Activated naive CD4-positive, alpha-beta T cell treated with anti-CD3 and anti-CD28 coated beads, Interleukin-2, amount 50 U/mL, for 16 hours (primary cell): ENCODE measurements at regions not wholly inside any gene's neighbourhood (a gene's known extent, or its start where the extent isn't known, plus 50 kb on each side); places are given as distances from the start of the nearest gene placed in this dataset.

Source experiments
- DNase-seq: peaks from one replicate; pipeline ENCODE4 v3.0.0-alpha.2; 2020

GRCh38 chr5:30108051-30108450, 1085.4 kb upstream of the CDH6 start:
- no peak for DNase-seq

GRCh38 chr5:30106596-30106995, 1086.9 kb upstream of the CDH6 start:
- no peak for DNase-seq

GRCh38 chr5:30104872-30105596, 1088.5 kb upstream of the CDH6 start:
- DNase-seq, result no peak

- DNase-seq, result no peak
Measured at GRCh38 chr5:30103452-30104202, 1089.9 kb upstream of the CDH6 start.

- no peak for DNase-seq
Measured at GRCh38 chr5:30103052-30103451, 1090.4 kb upstream of the CDH6 start.

GRCh38 chr5:30102185-30102584, 1091.3 kb upstream of the CDH6 start:
- DNase-seq, result no peak

- no peak for DNase-seq
Measured at GRCh38 chr5:30100929-30101328, 1092.6 kb upstream of the CDH6 start.

- no peak for DNase-seq
Measured at GRCh38 chr5:30100148-30100713, 1093.3 kb upstream of the CDH6 start.

- DNase-seq, result no peak
Measured at GRCh38 chr5:30099634-30100033, 1093.9 kb upstream of the CDH6 start.

GRCh38 chr5:30098940-30099339, 1094.5 kb upstream of the CDH6 start:
- DNase-seq, result no peak

- DNase-seq, result no peak
Measured at GRCh38 chr5:30092548-30092947, 1100.9 kb upstream of the CDH6 start.

- DNase-seq, result no peak
Measured at GRCh38 chr5:30069441-30070263, 1123.8 kb upstream of the CDH6 start.

GRCh38 chr5:30063503-30063902, 1130.0 kb upstream of the CDH6 start:
- DNase-seq, result no peak

GRCh38 chr5:30051976-30052375, 1141.5 kb upstream of the CDH6 start:
- no peak for DNase-seq

GRCh38 chr5:30050056-30050815, 1143.2 kb upstream of the CDH6 start:
- DNase-seq, result no peak

- DNase-seq, result no peak
Measured at GRCh38 chr5:30042677-30043076, 1150.8 kb upstream of the CDH6 start.

GRCh38 chr5:30041831-30042385, 1151.6 kb upstream of the CDH6 start:
- no peak for DNase-seq

- no peak for DNase-seq
Measured at GRCh38 chr5:30041291-30041690, 1152.2 kb upstream of the CDH6 start.

GRCh38 chr5:30040488-30041118, 1152.9 kb upstream of the CDH6 start:
- no peak for DNase-seq

- DNase-seq, result no peak
Measured at GRCh38 chr5:30039379-30039778, 1154.1 kb upstream of the CDH6 start.

- DNase-seq, result no peak
Measured at GRCh38 chr5:30034870-30035269, 1158.6 kb upstream of the CDH6 start.

- no peak for DNase-seq
Measured at GRCh38 chr5:30030101-30030500, 1163.4 kb upstream of the CDH6 start.
